ENCODE measurements at regions not wholly inside any gene's neighbourhood (a gene's known extent, or its start where the extent isn't known, plus 50 kb on each side); places are given as distances from the start of the nearest gene placed in this dataset.

DNA sequence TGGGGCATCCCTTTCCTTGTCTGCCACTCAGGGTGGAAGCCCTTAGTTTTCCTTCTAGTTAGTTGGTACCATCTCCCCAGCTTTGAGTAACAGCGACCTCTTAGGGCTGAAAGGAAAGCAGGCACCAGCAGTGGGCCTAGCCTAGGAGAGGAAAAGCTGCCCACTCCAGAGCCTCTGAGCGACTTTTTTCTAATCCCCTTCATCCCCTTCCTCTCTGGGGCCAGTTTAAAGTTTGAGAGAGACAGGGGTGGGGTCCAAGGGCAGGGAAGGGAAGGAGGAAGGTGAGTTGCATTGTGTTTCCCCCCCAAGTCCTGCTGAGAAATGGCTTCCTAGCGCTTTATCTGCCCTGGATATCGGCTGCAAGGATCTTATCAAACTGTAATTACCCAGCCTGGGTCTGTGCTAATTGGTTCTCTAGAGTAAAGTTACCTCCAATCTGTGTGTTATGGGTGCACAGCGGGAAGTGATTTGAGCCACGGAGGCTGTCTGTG, 573.9 kb upstream of the CADM1 start:
- TF ChIP-seq, protein P1, sequence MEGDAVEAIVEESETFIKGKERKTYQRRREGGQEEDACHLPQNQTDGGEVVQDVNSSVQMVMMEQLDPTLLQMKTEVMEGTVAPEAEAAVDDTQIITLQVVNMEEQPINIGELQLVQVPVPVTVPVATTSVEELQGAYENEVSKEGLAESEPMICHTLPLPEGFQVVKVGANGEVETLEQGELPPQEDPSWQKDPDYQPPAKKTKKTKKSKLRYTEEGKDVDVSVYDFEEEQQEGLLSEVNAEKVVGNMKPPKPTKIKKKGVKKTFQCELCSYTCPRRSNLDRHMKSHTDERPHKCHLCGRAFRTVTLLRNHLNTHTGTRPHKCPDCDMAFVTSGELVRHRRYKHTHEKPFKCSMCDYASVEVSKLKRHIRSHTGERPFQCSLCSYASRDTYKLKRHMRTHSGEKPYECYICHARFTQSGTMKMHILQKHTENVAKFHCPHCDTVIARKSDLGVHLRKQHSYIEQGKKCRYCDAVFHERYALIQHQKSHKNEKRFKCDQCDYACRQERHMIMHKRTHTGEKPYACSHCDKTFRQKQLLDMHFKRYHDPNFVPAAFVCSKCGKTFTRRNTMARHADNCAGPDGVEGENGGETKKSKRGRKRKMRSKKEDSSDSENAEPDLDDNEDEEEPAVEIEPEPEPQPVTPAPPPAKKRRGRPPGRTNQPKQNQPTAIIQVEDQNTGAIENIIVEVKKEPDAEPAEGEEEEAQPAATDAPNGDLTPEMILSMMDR (IDR thresholded peaks at IDR 0.05; ENCODE audit: extremely low read depth, insufficient read depth, missing control alignments): peak; percentile 75
- DNase-seq (ENCODE audit: low spot score): peak; percentile 25
- in situ Hi-C loops (cut with MboI; ENCODE audit: low pct_unique_long_range_greater_than_20kb, low sequenced_read_pairs, unreplicated experiment): no loop called here

DNA sequence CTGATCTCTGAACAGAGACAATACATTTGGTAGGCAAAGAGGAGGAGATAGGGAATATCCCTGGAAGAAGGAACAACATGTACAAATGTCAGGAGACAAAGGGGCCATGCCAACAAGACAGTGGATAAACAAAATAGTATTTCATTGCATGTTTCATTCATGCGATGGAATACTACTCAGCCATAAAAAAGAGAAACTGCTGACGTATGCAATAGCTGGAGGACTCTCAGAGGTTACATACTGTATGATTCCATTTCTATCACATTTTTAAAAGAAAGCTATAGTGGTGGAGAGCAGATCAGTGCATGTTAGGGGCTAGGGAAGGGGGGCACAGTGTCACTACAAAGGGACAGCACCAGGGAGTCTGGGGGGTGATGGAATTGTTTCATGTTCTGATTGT, 572.9 kb upstream of the CADM1 start:
- TF ChIP-seq, protein P1 (IDR thresholded peaks at IDR 0.05; ENCODE audit: extremely low read depth, insufficient read depth, missing control alignments): no peak
- in situ Hi-C loops (cut with MboI; ENCODE audit: low pct_unique_long_range_greater_than_20kb, low sequenced_read_pairs, unreplicated experiment): no loop called here
- no peak for DNase-seq (ENCODE audit: low spot score)

DNA sequence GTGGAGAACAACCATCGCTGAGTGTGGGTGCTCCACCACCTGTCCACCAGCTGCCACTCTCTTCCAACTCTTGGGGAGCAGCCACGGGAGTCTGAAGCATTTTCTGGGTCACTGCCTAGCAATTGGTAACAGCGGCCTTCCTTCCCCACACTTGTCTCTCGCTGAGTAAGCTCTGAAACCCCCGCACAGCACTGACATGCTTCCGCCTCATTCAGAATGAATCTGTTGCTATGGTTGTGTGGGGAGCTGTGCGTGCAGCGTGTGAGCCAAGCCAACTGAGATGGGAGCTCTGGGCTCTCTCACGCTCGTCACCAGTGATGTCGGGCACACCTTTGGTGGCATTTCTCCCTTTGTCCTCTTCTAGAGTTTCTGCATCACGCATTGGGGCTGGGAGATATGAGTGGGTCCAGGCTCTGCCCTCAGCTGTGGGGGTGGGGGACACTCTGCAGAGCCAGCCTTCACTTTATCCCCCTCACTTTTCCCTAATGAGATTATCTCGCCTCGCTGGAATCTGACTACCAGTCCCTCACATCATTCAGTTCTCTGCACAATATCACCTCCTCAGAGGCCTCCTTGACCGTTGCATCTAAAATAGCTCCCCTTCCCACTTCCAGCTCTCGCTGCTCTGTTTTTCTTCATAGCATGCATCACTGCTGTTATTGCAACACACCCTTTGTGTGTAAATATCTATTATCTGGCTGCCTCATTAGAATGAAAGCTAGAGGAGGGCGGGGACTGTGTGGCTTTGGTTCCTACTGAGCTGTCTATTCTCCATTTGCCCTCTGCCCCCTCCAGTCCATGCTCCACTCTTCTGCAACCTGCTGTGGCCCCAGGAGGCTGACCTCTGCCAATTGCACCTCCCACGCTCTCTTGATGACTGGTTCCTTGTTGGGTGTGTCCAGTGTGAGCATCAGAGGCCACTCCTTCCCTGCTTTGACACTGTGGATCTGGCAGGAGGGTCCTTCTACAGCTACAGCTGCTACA, 569.9 kb upstream of the CADM1 start:
- DNase-seq (ENCODE audit: low spot score): peak; percentile 67
- in situ Hi-C loops (cut with MboI; ENCODE audit: low pct_unique_long_range_greater_than_20kb, low sequenced_read_pairs, unreplicated experiment): no loop called here
- TF ChIP-seq, protein P1 (IDR thresholded peaks at IDR 0.05; ENCODE audit: extremely low read depth, insufficient read depth, missing control alignments): no peak

DNA sequence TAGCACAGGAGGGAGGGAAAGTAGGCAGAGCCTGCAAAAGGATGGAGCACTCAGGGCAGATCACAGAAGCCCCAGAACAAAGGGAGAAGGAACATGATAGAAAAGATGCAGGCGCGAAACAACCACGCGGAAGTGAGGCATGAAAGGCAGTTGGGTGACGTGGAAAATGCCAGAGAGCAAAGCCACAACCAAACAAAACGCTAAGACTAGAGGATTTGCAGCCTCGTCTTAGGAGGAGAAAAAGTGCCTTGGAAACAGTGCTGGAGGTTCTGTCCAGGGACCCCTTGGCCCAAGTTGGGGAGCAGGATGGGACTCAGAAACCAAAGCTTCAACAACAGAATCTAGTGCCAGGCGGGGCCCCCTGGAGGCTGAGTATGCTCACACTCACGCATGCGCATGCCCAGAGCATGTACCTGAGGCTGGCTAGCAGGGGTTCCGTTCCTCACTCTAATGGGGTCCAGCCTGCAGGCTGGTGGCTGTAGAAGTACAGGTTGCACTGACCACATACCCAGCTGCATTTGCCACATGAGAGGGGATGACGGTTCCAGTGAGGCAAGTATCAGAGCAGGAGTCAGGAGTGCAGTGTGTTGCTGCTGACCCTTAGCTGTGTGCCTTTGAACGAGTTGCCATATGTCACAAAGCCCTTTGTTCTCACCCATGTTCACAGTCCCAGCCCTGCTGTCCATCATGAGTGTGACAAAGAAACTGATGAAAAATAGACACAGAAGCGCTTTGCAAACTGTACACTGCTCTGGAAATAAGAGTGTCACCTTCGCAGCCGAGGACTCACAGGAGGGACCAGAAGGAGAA, 568.6 kb upstream of the CADM1 start:
- in situ Hi-C loops (cut with MboI; ENCODE audit: low pct_unique_long_range_greater_than_20kb, low sequenced_read_pairs, unreplicated experiment): no loop called here
- DNase-seq (ENCODE audit: low spot score): peak; percentile 18

DNA sequence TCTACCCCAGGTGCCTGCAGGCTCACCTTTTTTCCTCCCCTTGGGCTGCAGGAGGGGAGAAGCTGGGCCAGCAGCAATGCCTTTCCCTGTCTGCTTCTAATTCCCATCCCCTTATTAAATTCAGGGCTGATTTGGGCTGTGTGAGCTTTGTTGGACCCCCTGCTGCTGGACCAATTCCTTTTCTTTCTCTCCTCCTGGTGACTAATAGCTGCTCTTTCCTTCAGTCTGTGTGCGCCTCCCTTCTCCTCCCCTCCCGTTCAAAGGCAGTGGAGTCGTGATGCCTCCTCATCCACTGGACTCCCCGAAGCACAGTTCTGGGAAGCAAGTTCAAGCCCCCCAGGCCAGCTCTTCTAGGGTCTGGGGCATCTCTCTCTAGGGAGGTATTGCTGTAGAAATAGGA, 567.9 kb upstream of the CADM1 start:
- TF ChIP-seq, protein P1 (IDR thresholded peaks at IDR 0.05; ENCODE audit: extremely low read depth, insufficient read depth, missing control alignments): no peak
- in situ Hi-C loops (cut with MboI; ENCODE audit: low pct_unique_long_range_greater_than_20kb, low sequenced_read_pairs, unreplicated experiment): no loop called here
- no peak for DNase-seq (ENCODE audit: low spot score)

More for the DNA sequence above, 568.6 kb upstream of the CADM1 start:
- TF ChIP-seq, protein P1 (IDR thresholded peaks at IDR 0.05; ENCODE audit: extremely low read depth, insufficient read depth, missing control alignments): peak; percentile 37

DNA sequence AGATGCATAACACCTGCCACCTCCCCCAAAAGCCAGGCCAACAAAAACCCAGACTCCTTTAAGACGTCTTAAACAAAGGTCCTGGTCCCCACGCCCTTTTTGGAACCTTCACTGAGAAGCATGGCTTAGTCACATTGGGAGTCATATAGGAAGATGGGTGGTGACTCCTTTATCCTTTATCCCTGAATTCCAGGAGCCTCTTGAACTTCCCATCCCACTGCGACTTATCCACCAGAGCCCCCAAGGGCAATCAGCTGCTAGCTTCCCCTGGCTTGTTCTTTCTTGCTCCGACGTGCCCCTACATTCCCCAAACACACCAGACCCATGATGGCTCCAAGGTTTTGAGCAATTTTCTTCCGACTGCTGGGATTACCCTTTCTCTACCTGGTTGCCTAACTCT, 567.0 kb upstream of the CADM1 start:
- TF ChIP-seq, protein P1 (IDR thresholded peaks at IDR 0.05; ENCODE audit: extremely low read depth, insufficient read depth, missing control alignments): no peak
- in situ Hi-C loops (cut with MboI; ENCODE audit: low pct_unique_long_range_greater_than_20kb, low sequenced_read_pairs, unreplicated experiment): no loop called here
- DNase-seq (ENCODE audit: low spot score): no peak

Measured in GM13977 (cell line).